ENCODE measurements at regions not wholly inside any gene's neighbourhood (a gene's known extent, or its start where the extent isn't known, plus 50 kb on each side); places are given as distances from the start of the nearest gene placed in this dataset.
"Not testable (repeated sequence)": the region's sequence is repeated elsewhere in the genome, so short reads cannot be mapped to it uniquely, and the experiment has no call there.

GRCh38 chr4:189234948-189235347 is 705.7 kb upstream of the FRG1 start:
- not testable (repeated sequence) for DNase-seq (ENCODE audit: low read depth, low spot score)

GRCh38 chr4:189235599-189235998 is 705.1 kb upstream of the FRG1 start:
- no peak for DNase-seq (ENCODE audit: low read depth, low spot score)

DNA sequence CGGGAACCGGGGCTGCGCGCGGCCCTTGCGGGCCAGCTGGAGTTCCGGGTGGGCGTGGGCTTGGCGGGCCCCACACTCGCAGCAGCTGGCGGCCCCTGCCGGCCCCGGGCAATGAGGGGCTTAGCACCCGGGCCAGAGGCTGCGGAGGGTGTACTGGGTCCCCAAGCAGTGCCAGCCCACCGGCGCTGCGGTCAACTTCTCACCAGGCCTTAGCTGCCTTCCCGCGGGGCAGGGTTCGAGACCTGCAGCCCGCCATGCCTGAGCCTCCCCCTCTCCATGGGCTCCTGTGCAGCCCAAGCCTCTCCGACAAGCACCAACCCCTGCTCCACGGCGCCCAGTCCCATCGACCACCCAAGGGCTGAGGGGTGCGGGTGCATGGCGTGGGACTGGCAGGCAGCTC is 704.4 kb upstream of the FRG1 start:
- not testable (repeated sequence) for DNase-seq (ENCODE audit: low read depth, low spot score)

GRCh38 chr4:189237340-189237739 is 703.3 kb upstream of the FRG1 start:
- DNase-seq (ENCODE audit: low read depth, low spot score) = no peak

DNA sequence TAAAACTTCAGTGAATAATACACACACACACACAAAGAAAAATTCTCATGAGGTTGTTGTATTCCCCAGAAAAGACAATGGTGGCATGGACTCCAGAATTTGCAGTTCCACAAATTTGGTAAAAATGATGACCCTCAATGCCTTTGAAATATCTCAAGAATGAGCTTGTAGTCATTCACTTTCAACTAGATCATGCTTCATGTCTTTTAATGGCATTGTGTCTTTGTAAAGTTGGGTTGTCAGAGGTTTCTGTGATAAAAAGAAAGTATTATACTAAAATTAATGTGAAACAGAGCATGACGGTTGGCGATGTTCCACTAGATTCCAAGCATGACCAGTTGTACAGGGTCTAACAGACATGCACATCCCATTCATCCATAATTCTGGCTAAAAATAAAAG is 685.0 kb upstream of the FRG1 start:
- DNase-seq (ENCODE audit: low read depth, low spot score) = no peak

DNA sequence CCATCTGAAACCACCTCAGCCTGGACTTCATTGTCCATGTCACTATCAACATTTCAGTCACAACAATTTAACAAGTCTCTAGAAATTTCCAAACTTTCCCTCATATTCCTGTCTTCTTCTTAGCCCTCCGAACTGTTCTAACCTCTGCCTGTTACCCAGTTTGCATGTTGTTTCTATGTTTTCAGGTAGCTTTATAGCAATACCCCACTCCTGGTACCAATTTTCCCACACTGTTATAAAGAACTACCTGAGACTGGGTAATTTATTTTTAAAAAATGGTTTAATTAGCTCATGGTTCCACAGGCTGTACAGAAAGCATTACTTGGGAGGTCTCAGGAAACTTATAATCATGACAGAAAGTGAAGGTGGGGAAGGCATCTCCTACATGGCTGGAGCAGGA is 679.2 kb upstream of the FRG1 start:
- DNase-seq (ENCODE audit: low read depth, low spot score) = no peak

- DNase-seq (ENCODE audit: low read depth, low spot score) = no peak
Measured at GRCh38 chr4:189265515-189265914, 675.2 kb upstream of the FRG1 start.

DNA sequence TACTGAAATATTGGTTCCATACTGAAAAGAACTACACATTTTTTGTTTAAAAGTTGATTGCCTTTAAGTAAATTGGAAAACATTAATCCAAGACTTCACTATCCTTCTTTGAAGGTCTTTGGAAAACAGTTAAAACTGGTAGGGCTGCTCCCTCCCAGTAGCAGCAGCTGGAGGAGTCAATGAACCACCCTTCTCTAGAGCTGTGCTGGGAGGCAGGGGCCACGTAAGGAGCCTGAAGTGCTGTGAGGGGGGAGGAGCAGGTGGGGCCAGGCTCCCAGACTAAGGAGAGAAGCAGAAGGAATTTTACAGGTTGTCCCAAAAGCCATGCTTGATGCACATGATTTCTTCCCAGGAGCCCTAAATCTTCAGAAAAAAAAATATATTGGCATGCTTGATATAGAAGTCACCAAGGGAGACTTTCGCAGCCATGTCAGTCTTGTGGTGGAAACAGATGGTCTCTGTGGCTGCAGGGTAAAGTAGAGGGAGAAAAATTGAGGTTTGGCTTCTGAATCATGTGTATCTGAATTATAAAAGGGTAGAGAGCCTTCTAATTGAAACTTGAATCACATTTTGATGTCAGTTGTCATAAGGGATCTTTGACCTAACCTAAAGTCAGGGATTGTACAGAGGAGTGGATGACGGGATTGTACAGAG is 673.2 kb upstream of the FRG1 start:
- no peak for DNase-seq (ENCODE audit: low read depth, low spot score)

DNA sequence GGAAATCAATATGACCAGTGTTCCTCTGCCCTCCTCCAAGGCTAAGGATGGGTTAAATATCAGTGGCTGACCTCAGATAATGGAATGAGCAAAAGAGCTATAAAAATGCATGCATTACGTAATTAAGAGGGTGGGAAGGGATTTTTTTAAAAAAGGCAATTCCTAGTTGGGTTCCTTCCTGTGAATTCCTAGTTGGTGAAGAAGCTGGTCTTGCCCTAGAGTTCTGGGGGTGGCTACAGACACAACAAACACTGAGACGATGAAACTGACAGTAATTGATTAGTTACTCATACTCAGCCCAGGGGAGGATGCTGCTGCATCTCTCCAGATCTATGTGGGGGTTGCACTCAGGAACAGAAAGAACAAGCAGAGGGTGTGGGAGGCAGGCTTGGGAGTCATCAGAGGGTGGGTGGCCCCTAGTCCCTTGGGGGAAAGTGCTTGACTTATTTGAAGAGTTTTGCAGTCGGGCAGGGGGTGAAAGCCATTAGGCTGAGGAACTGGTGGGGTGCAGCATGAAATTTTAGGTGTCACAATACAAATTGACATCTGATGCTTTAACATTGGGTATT is 662.0 kb upstream of the FRG1 start:
- DNase-seq (ENCODE audit: low read depth, low spot score) = no peak

DNA sequence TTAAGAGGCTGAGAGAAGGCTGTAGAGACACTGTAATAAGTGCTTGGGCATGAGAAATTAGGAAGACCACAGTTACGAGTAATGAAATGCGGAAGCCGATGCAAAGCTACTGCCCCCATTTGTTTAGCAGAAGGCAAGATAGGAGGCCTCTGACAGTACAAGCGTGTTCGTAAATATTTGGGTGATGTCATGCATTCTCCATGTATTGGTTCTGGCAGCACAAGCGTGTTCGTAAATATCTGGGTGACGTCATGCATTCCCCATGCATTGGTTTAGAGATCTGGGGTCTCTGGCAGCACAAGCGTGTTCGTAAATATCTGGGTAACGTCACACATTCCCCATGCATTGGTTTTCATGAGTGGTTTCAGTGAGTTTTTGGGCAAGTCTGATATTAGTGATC is 661.5 kb upstream of the FRG1 start:
- DNase-seq (ENCODE audit: low read depth, low spot score) = no peak

DNA sequence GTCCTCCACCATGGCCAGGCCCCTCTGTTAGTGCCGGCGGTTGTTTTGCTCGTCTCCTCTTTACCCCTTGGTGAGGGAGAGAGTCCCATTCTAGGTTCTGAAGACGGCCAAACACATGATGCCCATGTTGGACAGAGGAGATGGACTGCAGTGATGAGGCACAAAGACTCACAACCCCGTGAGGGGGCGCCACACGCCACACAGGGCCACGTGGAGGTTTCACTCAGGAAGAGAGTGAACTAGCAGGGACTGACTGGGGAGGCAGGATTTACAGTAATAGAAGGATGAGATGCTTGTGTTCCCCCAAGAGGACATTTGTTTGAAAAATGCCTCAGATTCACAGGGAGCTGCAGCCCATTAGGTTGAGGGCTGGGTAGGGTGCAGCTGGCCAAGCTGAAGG is 655.3 kb upstream of the FRG1 start:
- no peak for DNase-seq (ENCODE audit: low read depth, low spot score)

DNA sequence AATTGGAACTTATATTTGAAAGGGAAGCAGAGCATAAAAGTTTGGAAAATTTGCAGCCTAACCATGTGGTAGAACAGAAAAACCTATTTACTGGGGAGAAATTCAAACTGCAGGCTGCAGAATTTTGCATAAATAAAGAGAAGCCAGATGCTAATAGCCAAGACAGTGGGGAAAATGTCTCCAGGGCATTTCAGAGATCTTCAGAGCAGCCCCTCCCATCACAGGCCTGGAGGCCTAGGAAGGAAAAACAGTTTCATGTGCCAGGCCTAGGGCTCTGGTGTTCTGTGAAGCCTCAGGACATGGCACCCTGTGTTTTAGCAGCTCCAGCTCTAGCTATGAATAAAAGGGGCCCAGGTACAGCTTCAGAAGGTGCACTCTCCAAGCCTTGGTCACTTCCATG is 648.7 kb upstream of the FRG1 start:
- no peak for DNase-seq (ENCODE audit: low read depth, low spot score)

- no peak for DNase-seq (ENCODE audit: low read depth, low spot score)
Measured at GRCh38 chr4:189293459-189293858, 647.2 kb upstream of the FRG1 start.

- DNase-seq (ENCODE audit: low read depth, low spot score) = no peak
Measured at GRCh38 chr4:189294574-189294973, 646.1 kb upstream of the FRG1 start.

GRCh38 chr4:189299706-189300105 is 641.0 kb upstream of the FRG1 start:
- no peak for DNase-seq (ENCODE audit: low read depth, low spot score)

GRCh38 chr4:189301692-189302091 is 639.0 kb upstream of the FRG1 start:
- no peak for DNase-seq (ENCODE audit: low read depth, low spot score)

GRCh38 chr4:189302719-189303118 is 638.0 kb upstream of the FRG1 start:
- no peak for DNase-seq (ENCODE audit: low read depth, low spot score)

- no peak for DNase-seq (ENCODE audit: low read depth, low spot score)
Measured at GRCh38 chr4:189304167-189304566, 636.5 kb upstream of the FRG1 start.

DNA sequence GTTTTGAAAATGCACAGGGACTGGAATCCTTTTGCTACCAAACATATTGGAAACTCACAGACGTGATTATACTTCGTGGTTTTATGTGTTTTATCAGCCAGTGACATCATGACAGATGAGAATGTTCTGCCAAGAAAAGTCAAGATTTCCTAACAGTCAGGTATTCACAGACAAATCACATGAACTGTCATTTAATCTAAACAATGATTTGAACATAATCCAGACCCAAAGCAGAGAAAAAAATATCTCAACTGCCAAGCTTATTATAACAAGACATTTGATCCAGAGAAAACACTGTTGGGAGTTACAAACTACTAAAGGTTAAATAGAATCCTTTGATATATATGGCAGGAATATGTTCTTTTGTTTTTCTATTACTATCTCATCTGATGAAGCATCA is 635.9 kb upstream of the FRG1 start:
- no peak for DNase-seq (ENCODE audit: low read depth, low spot score)

- DNase-seq (ENCODE audit: low read depth, low spot score) = no peak
Measured at GRCh38 chr4:189305500-189305899, 635.2 kb upstream of the FRG1 start.

DNA sequence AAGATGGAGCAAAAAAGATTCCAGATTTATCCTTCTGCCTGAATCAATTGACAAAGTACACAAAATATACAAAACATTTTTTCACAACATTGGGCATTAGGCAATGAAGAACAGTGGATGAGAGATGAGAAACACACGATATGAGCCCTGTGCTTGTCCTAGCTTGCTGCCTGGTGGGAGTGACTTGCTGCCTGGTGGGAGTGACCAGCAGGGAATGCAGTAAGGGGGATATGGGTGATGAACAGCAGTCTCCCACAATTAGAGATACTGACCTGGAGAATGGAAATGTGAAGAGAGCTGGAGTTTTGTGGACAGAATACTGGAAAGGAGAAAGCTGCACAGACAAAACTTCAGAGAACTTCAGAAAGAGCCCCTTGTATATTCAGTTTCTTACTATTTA is 629.4 kb upstream of the FRG1 start:
- no peak for DNase-seq (ENCODE audit: low read depth, low spot score)

- no peak for DNase-seq (ENCODE audit: low read depth, low spot score)
Measured at GRCh38 chr4:189313064-189313463, 627.6 kb upstream of the FRG1 start.

DNA sequence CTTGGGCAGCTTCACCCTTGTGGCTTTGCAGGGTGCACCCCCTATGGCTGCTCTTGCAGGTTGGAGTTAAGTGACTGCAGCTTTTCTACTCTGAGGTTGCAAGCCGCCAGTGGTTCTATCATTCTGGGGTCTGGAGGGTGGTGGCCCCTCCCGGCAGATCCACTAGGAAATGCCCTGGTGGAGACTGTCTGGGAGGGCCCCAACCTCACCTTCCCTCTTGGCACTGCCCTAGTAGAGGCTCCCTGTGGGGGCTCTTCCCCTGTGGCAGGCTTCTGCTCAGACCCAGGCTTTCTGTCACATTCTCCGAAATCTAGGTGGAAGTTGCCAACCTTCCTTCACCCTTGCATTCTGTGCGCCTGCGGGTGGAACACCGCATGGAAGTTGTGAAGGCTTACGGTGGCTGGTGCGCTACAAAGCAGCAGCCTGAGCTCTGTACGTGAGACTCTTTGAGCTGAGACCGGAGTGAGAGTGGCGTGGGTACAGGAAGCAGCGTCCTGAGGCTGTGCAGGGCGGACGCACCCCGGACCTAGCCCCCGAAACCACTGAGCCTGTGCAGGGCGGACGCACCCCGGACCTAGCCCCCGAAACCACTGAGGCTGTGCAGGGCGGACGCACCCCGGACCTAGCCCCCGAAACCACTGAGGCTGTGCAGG is 626.7 kb upstream of the FRG1 start:
- no peak for DNase-seq (ENCODE audit: low read depth, low spot score)
